ENCODE measurements at regions not wholly inside any gene's neighbourhood (a gene's known extent, or its start where the extent isn't known, plus 50 kb on each side); places are given as distances from the start of the nearest gene placed in this dataset.
"Not testable (repeated sequence)": the region's sequence is repeated elsewhere in the genome, so short reads cannot be mapped to it uniquely, and the experiment has no call there.

DNA sequence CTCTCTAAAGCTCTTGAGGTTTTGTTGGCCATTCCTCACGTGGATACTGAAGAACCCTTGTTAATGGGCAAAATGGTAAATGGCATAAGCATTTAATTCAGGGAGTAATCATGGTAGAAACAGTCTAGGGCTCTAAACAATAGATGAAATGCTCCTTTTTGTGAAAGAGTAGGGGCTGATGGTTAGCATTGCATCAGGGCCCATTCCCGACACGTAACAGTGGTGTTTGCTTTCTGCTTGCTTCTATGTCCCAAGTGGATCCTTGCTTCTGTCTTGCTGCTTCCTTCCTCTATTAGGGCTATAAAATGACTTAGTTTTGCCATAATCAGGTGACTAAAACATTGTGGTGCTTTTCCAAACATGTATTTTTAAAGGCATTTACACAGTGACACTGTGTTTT lies 230.9 kb upstream of the AFF2 start:
- DNase-seq = no peak

DNA sequence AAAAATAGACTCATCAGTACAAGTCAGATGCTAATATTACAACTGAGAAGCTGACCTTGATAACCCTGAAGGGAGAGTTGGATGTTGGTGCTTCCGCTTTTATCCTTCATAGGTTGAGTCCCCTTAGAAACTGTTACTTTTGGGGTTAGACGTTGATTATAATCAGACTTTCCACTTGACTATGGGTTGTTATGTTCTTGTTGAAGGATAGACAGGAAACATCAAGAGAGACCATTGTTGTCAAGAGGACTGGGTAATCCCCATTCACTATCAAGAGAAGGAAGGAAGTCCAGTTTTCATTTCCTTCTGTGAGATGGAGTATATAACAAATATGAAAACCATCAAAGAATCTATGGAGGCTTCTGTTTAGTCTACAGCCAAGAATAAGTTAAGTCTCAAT lies 229.9 kb upstream of the AFF2 start:
- no peak for DNase-seq

DNA sequence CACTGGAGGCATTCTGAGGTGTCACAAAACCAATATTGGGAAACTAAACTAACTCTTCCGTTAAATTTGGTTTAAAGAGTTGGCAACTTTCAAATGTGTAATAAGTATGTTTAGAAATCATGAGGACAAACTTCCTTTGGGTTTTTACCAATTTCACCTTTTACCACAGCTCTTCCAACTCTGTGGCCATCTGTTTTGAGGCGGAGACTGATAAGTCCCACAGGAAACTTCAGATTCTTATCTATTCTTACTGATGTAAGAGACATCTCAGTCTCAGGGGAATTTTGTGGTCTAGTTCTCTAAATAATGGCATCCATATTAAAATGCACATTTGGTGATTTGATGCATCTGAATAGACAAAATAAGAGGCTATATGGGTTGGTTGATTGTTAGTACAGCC lies 229.2 kb upstream of the AFF2 start:
- DNase-seq = no peak

DNA sequence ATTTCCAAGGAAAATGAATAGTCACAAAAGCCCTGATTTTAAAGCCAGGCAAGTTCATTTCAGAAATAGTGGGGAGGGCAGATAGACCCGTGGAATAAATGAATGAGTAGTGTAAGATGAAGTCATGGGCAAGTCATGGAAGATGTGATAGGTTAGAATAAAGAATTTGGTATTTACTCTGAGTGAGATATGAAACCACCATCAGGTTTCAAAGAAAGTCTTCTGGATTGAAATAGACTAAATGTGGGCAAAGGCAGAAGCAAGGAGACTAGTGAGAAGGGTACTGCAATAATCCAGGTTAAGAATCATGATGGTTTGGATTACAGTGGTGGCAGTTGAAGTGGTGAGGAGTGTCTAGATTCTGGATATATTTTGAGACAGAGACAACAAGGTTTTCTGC lies 218.5 kb upstream of the AFF2 start:
- no peak for DNase-seq

DNA sequence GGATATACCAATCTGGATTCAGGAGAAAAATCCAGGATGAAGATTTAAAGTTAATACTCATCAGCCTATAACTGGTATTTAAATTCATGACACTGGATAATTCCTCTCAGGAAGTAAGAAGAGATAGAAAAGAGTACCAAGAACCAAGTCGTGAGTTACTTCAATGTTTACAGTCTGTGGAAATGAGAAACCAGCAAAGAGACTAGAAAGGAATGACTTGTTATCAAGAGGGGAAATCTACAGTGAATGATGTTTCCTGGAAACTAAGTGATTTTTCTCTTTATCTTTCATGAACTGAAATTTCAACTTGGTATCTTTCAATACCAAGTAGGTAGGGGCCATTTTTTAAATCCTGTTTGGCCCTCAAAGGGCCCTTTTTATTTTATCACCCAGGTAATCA lies 217.9 kb upstream of the AFF2 start:
- DNase-seq = no peak

DNA sequence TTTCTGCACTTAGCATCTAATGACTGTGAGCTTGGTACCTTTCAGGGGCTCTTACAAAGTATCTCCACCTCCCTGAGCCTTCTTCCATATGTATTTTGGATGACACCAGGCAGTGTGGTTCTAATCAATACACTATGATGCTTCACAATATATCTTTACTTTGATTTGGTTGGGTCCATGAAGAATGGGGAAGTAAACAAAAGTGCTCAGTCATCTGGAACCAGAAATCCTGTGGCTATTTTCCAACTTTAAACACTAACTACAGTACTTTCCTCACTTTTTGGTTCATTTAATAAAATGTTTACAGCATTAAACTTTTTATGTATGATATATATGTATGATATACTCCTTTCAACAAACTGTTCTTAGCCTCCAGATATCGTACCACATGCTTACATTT lies 216.4 kb upstream of the AFF2 start:
- DNase-seq = no peak

DNA sequence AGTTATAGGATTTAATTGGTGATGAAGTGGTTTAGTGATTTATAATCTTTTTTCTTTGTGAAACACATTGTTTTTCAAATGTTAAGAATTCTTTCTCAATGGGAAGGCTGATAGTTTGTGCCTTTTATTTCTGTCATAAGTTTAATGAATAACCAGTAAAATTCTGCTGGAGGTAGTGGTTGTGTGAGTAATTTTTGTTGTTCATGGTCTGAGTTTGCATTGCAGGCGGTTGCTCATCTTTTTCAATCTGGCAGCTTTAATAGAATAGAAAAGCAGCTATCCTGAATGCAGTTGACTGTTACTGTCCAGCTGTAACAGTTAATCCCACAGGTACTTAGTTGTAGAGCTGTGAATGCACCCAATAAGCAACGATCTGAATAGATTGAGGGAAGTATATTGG lies 215.6 kb upstream of the AFF2 start:
- no peak for DNase-seq

DNA sequence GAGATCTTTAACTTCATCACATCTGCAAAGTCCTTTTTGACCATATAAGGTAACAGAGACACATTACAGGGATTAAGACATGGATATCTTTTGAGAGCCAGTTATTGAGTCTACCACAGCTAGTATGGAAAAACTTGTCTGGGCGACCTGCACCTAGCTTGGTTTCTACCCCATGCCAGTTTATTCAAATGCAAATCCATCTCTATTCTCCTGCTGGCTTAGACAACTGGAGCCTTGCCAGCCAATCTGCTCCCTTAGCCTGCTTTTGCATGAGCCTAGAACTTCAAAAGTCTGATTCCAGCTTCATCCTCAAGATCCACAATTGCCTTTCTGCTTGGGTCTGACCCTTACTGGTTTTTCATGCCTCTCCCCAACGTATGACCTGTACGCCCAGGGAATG lies 212.0 kb upstream of the AFF2 start:
- no peak for DNase-seq

DNA sequence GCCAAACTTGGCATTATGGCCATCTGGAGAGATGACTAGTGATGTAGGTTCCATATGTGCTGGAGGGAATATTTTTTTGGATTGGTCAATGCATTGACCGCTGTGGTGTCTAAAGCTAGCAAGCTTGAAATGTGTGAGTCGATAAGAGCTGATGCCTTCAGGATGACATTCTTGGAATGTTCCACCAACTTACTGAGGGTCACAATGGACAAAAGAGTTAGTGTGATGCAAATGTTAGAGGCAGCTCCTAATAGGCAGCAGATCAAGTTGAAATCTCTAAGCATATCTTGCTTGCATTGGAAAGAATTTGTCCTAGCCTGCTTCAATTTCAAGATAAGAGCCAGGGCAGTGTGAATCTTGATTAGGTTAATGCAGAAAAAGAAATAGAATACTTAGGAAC lies 210.4 kb upstream of the AFF2 start:
- DNase-seq = no peak

DNA sequence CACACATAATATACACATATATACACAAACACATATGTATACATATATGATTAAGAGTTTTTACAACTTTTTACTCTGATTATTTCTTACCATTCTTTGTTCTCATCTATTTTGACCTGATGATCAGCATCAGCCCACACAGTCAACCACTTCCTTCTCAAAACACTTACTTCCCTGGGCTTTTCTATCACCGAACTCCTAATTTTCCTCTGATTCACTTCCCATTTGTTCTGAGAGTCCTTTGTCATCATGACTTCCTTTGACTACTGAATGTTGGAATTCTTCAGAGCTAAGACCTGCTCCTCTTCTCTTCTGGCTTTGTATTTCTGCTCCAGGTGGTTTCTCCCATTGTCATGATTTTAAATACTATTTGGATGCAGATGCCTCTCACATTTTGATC lies 209.5 kb upstream of the AFF2 start:
- no peak for DNase-seq

DNA sequence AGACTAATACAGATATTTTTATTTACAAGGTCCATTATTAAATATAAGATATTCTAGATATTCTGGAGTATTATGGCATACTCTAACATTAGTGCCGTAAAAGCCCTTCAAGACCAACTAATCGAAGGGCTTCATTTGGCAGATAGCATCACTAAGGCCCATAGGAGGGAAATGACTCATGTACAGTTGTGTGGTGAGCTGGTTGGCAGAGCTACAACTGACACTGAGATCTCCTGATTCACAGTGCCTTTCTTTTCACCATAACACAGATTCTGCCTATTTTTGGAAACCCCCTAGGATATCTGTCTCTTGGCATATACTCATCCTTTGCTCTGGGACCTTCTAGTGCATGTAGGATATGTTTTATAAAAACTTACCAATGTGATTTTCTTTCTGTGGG lies 201.7 kb upstream of the AFF2 start:
- DNase-seq = no peak

DNA sequence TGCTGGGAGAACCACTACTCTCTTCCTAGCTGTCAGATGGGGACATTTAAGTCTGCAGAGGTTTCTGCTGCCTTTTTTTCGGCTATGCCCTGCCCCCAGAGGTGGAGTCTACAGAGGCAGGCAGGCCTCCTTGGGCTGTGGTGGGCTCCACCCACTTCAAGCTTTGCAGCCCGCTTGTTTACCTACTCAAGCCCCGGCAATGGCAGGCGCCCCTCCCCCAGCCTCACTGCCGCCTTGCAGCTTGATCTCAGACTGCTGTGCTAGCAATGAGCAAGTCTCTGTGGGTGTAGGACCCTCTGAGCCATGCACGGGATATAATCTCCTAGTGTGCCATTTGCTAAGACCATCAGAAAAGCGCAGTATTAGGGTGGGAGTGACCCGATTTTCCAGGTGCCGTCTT lies 195.2 kb upstream of the AFF2 start:
- not testable (repeated sequence) for DNase-seq

DNA sequence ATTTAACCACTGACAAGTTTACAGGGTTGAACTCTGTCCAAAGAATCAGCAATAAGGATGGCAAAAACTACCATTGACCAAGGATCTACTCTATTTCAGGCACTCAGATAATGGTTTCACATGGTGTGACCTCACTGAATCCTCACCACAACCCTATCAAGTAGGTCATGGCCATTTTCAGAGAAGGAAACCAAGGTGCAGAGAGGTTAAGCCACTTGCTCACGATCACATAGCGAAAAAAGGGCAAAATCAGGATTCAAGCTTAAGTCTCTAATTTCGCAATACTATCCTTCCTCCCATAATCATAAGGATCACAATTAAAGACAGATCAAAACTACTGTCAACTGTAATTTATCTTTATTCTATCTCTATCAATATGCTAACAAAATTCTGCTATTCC lies 191.0 kb upstream of the AFF2 start:
- no peak for DNase-seq

DNA sequence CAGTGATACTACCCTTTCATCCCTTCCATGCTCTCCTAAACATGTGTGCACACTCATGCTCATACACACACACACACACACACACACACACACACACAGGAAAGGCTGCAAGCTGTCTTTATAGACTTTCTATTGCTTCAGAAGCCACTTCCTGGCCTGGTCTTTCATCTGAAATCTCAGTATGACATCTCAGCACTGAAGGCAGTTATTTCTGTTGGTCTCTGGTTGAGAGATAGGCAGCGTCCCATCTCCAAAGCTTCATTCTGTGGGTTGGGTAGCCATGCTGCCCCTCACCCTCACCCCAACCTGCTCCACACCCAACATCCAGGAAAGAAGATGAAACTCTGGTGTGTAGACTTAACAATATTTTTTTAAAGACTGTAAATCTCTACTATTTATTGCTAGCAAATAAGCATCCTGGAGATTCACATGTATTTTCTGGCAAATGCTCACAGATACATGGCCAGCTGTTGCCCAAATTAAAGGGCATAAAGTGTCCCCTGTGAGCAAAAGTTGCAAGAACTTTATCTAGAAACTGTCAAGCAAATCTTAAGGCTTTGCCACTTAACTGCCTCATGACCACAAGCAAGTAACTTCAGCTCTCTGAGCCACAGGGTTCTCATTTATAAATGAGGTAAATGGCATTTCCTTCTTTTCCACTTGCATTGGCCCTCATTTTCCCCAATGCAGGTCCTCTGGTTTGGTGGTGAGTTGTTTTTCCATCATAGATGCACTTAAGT lies 189.8 kb upstream of the AFF2 start:
- DNase-seq = peak; percentile 41 to 45

DNA sequence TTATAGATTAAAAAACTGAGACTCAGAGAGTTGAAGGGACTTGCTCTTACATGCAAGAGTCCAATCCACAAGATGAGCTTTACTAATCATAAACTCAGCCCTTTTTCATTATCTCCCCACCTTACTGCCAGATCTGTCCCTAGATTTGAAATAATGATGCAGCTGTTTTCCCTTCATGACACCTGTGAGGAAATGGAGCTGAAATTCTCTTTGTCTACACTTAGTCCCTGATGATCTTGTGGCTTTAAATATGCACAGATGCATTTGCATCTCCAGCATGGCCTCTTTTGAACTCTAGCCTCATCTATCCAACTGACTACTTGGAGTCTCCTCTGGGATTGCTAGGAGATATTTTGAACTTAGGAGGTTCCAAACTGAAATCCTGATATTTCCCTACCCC lies 188.9 kb upstream of the AFF2 start:
- no peak for DNase-seq

DNA sequence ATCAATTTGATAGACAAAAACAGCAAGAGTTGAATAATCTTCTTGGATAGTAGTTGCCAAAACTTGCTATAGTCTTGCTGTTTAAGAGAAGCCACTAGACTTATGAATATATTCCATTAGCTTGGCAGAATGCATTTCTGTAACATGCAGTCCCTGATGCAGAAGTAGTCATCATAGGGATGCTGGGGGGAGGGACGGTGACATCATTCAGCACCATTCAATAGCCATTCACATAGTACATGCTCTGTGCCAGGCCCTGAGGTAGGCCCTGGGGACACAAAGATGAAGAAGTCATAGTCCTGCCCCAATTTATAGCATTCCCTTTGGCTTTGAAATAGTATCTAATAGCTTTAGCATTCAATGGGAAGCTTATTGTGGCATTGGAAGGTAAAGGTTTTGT lies 185.5 kb upstream of the AFF2 start:
- DNase-seq = no peak

DNA sequence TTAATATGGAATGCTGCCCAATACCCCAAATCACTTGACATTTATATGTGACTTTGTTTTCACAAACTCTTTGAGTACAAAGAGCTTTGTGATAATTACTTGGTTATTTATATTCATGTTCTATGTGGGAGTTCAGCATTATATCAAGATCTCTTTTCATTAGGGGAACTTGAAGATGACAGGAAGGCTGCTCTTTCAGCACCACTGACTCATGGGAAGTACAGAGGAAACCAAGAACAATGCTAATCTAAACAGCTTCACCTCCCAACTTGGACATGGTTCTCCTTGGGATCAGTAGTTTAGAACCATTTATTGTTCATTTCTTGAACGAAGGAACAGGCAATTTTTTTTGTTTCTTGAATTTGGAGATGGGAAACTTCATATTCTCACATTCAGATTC lies 184.0 kb upstream of the AFF2 start:
- no peak for DNase-seq

DNA sequence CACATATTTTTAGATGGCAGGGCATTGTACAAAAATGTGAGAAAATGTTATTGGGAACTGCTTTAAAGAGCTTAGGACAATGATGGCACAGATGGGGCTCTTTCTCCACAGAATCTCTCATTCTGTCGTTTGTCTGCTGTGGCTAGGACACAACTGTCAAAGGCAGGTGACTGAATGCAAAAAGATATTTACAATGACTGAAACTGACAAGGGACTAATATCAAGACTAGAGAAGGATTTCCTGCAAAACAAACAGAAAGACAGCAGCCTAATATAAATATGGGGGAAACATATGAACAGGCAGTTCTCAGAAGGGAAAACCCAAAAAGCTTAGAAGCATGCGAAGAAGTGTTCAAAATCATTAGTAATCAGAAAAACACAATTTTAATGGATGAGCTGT lies 177.5 kb upstream of the AFF2 start:
- DNase-seq = no peak

DNA sequence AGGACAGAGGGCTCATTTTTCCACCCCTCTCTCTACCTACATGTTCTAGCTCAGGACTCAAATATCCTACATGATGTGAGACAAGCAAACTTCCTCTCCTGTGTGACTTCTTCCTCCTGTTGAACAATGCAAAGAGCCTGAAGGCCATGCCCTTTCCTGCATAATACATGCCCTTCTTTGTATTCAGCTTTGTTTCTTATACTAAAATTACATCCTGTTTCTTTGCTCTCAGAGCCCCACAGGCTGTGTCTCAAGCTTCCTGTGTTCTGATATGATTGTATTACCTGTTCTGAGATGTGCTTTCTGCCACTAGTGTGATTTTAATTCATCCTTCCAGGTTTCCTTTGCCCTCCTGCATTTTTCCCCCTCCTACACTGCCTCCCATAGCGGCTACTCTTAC lies 166.4 kb upstream of the AFF2 start:
- DNase-seq = no peak

DNA sequence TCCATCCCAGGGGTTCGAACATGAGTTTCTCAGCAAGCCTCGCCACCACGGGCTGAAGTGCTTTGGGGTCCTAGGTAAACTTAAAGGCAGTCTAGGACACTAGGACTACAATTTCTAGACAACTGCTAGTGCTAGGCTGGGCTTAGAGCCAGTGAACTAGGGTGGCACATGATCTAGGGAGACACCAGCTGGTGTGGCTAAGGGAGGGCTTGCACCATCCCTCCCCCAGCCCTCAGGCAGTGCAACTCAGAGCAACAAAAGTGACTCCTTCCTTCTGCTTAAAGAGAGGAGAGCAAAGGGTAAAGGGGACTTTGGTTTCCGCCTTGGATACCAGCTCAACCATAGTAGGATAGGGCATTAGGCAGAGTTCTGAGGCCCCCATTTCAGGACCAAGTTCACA lies 162.5 kb upstream of the AFF2 start:
- no peak for DNase-seq

DNA sequence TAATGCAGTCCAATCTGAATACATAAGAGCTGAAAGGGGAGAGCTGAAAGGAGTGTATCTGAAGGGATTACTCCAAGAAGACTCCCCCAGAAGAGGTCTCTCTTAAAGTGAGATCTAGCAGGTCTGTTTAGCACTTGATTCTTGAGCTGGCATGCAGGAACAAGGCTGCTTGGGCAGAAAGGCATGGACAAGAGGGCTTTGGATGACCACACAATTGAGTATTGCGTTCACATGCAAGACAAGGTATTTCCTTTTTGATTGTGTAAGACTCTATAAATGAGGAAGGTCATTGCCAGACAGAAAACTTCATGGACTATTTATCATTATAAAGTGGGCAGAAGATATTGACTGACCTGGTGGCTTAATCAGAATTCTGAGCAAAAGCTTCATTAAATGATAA lies 145.5 kb upstream of the AFF2 start:
- DNase-seq = no peak

DNA sequence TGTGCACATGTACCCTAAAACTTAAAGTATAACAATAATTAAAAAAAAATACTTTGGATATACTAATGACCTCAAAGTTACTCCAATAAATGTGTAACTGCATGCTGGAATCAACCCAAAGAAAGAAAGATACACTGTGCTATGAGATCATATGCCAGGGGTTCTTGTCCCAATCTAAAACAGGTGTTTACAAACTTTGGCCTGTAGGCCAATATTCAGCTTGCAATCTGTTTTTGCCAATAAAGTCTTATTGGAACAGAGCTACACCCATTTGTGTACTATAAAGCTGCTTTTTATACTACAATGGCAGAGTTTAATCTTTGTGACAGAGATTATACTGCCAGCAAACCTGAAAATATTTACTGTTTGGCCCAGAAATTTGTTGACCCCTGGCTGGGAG lies 138.8 kb upstream of the AFF2 start:
- DNase-seq = no peak

DNA sequence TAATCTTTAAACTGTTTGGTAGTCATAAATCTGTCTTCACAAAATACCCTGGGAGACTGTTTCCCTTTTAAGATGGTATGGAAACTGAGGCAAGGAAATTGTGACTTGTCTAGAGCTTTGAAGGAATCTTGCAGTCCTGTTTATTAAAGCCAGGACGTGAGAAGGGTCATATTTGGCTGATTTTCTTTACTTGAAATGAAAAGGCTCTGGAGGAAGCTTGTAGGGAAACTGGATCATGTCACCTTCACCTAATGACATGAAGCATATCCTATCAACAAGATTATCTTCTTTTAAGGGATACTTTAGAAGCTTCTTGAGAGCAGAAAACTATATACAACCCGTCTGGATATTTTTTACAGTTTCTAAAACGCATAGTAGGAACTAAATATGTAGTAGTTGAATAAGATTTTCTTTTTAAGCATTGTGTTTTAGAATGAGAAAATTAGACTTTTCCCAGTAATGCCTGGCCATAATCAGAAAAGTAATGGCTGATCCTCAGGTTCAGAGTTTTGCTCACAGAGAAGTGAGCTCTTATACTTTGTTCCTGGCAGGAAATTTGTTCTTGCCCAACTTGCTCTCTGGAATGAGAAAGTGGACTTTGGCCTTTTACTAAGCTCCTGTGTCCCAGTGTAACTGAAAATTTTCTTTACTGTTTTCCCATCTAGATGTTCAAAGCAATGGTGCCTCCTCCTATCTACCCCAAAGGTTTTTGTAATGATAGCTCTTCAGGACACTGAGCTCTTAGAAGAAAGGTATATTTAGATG lies 136.8 kb upstream of the AFF2 start:
- DNase-seq = no peak

DNA sequence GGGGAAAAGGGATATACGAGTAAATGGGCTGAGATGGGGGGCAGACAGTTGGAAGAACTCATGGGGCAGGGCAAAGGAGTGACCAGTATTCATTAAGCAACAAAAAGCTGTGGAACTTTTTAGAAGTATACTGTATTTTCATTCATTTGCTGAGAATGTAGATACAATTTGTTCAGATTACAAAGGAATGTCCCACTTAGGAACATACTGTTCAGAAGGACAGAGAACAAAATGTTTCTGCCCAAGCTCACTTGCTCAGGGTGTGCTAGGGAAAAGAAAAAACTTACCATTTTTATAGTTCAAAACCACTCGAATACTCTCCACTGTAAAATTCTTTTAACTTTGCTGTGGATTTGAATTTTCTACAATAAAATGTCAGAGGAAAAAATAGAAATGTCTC lies 135.2 kb upstream of the AFF2 start:
- no peak for DNase-seq

DNA sequence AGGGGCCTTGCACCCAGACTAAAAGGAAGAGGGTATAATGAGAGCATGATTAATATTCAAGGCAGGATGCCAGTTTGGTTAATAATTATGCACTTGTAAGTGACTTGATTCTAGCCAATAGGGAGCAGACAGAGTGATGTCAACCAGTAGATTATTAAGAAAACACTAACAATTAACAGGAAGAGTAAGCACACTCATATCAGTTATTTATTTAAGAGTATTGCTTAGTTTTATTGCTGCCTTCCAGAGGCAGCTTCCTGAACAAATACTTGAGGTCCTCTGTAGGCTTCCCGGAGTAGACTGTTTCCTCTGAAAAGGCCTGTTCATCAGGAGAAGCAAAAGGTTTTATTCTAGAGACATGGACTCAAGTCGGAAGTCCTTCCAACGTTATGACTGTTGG lies 129.1 kb upstream of the AFF2 start:
- DNase-seq = no peak
